RWPE2 (cell line): ENCODE measurements at regions not wholly inside any gene's neighbourhood (a gene's known extent, or its start where the extent isn't known, plus 50 kb on each side); places are given as distances from the start of the nearest gene placed in this dataset.

Source experiments
- ATAC-seq: fragments of 200-7000 bp; cut with Tn5 transposase; 3 replicates; pipeline ENCODE4 v1.9.1; 2021; ENCODE audit warnings: low read depth
- DNase-seq: peaks from one replicate; pipeline ENCODE4 v3.0.0-alpha.2; 2020; ENCODE audit warnings: low spot score
- H3K27ac ChIP-seq: fragments of 450-650 bp; 2 replicates; pipeline ENCODE4 v1.5.1; 2017; ENCODE audit warnings: mild to moderate bottlenecking; ENCODE audit not compliant: poor library complexity, severe bottlenecking
- H3K27me3 ChIP-seq: fragments of 250-450 bp; sonication (Bioruptor Pico); 2 replicates; pipeline ENCODE4 v1.5.1; 2021; ENCODE audit warnings: mild to moderate bottlenecking, moderate library complexity; ENCODE audit not compliant: insufficient read depth, poor library complexity, severe bottlenecking
- H3K36me3 ChIP-seq: fragments of 250-450 bp; sonication (Bioruptor Pico); 2 replicates; pipeline ENCODE4 v1.5.1; 2020; ENCODE audit warnings: low read depth, mild to moderate bottlenecking, moderate library complexity
- H3K4me1 ChIP-seq: fragments of 250-450 bp; sonication (Bioruptor Pico); 2 replicates; pipeline ENCODE4 v1.5.1; 2021; ENCODE audit warnings: mild to moderate bottlenecking, moderate library complexity; ENCODE audit not compliant: insufficient read depth, poor library complexity, severe bottlenecking
- H3K4me3 ChIP-seq: fragments of 250-450 bp; sonication (Bioruptor Pico); 2 replicates; pipeline ENCODE4 v1.5.1; 2021; ENCODE audit warnings: mild to moderate bottlenecking, moderate library complexity; ENCODE audit not compliant: severe bottlenecking
- H3K9me3 ChIP-seq: fragments of 250-450 bp; sonication (Bioruptor Pico); 2 replicates; pipeline ENCODE4 v1.5.1; 2021; ENCODE audit warnings: mild to moderate bottlenecking, moderate library complexity; ENCODE audit not compliant: severe bottlenecking
- CTCF ChIP-seq: fragments of 450-650 bp; IDR thresholded peaks from one replicate; pipeline ENCODE4 v1.5.1; 2017; ENCODE audit warnings: mild to moderate bottlenecking, moderate library complexity; ENCODE audit not compliant: poor library complexity, severe bottlenecking

DNA sequence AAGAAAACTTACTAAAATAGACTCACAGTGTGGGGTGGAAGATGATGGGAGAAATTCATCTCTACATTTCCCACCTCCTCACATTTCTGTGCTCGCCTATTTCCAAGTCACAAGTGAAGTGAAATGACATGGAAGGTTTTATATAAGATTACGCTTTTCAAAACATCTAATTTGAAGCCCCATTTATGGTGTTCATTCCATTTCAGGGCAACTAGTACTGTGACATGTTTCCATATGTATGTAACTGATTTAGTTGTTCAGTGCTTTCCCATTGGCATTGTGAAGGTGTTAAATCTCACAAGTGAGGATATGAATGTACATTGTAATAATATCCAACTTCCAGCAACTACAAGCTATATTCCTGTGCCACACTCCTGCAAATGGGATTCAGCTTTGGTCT is 1174.8 kb downstream of the CDH11 start:
- no peaks in the 10 kb centered on the region for H3K4me1 ChIP-seq
- no peaks in the 10 kb centered on the region for H3K36me3 ChIP-seq
- no peaks in the 10 kb centered on the region for H3K27me3 ChIP-seq
- no peak for DNase-seq
- ATAC-seq: no peak
- no peak overlapping the region for H3K4me3 ChIP-seq
- H3K9me3 ChIP-seq: no peaks in the 10 kb centered on the region
- no peak overlapping the region for H3K27ac ChIP-seq
- no peak for TF ChIP-seq CTCF

- Histone ChIP-seq H3K27ac (no peak overlapping the region), H3K9me3 (no peaks in the 10 kb centered on the region), H3K36me3 (no peaks in the 10 kb centered on the region), H3K4me3 (no peak overlapping the region), H3K4me1 (no peaks in the 10 kb centered on the region), H3K27me3 (no peaks in the 10 kb centered on the region)
- ATAC-seq: no peak
- no peak for DNase-seq
- TF ChIP-seq CTCF: no peak
These were observed 1176.1 kb downstream of the CDH11 start for GRCh38 chr16:63945806-63946205.

DNA sequence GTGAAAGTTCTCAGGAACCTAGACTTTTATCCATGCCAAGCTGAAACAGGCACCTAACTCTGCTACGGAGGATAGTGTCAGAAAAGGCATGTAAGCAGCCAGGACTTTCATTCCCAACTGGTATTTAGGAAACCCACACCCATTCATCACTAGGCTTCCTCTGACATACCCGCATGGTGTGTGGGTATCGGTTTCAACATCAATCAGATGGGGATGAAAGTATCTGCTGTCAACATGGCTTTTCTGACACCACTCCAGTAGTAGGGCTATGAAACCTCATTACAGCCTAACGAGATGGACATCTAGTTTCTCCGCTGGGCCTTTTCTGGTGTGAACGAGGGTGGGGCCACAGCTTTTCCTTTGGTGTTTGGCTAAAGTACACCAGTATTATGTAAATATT is 1178.3 kb downstream of the CDH11 start:
- Histone ChIP-seq H3K4me1 (no peaks in the 10 kb centered on the region), H3K36me3 (no peaks in the 10 kb centered on the region), H3K4me3 (no peak overlapping the region), H3K9me3 (no peaks in the 10 kb centered on the region), H3K27ac (no peak overlapping the region), H3K27me3 (no peaks in the 10 kb centered on the region)
- ATAC-seq (no peak), DNase-seq (no peak)
- no peak for TF ChIP-seq CTCF

DNA sequence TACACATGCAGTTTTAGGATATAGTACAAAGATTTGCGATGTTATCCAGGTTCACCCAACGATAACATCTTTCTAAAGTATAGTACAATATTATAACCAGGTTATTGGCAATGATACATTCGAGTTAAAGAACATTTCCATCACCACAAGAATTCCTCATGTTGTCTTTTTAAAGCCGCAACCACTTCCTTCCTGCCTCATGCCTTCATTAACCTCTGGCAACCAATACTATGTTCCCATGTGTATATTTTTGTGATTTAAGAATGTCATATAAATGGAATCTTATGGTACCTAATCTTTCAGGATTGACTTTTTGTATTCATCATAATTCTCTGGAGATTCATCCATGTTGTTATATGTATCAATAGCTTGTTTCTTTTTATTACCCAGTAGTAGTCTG is 1183.2 kb downstream of the CDH11 start:
- Histone ChIP-seq H3K27me3 (no peaks in the 10 kb centered on the region), H3K36me3 (no peaks in the 10 kb centered on the region), H3K4me3 (no peak overlapping the region), H3K27ac (no peak overlapping the region), H3K4me1 (no peaks in the 10 kb centered on the region), H3K9me3 (no peaks in the 10 kb centered on the region)
- ATAC-seq (no peak), DNase-seq (no peak)
- TF ChIP-seq CTCF: no peak

DNA sequence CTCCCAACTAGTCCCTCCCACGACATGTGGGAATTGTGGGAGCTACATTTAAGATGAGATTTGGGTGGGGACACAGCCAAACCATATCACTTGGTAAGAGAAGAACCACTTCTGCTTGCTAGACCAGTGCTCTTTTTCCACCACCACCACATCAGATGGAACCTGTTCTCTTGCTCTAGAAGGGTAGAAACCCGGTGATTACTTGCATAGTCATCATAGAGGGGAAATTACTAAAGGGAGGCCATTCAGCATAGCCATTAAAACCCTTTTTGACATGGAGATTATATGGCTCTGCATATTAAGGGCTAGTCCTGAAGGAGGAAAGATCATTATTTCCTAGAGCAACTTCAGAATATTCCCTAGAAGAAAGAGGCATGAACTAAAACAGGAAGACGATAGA is 1188.0 kb downstream of the CDH11 start:
- Histone ChIP-seq H3K4me1 (no peaks in the 10 kb centered on the region), H3K27me3 (no peaks in the 10 kb centered on the region), H3K27ac (no peak overlapping the region), H3K9me3 (no peaks in the 10 kb centered on the region), H3K36me3 (no peaks in the 10 kb centered on the region), H3K4me3 (no peak overlapping the region)
- DNase-seq: no peak
- ATAC-seq: no peak
- no peak for TF ChIP-seq CTCF
